ENCODE measurements at regions not wholly inside any gene's neighbourhood (a gene's known extent, or its start where the extent isn't known, plus 50 kb on each side); places are given as distances from the start of the nearest gene placed in this dataset.

DNA sequence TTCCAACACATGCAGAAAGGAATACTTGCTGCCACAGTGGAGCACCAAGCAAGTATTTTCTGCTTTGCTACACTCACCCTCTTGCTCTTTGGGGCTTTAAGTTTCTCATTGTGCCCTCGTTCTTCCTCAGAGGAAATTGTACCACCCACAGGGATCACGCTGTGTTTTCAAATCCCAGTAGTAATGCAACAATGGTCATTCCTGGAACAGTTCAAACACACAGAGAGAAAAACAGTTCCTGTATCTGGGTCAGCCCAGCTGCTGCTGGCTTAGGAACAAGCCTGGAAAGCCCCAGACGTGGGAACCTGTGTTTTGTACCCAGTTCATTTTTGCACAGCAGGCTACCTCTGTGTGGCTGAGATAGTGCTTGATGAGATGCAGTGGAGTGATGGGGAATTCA is 907.8 kb downstream of the STPG2 start:
- H3K14ac ChIP-seq (replicated peaks; ENCODE audit: low read depth, low read length): no peak overlapping the region
- no peak overlapping the region for H2BK5ac ChIP-seq (ENCODE audit: low read depth, low read length, poor library complexity, severe bottlenecking)
- no peak overlapping the region for H3K4me3 ChIP-seq (ENCODE audit: insufficient read depth, low read depth, low read length)
- H2AK5ac ChIP-seq (ENCODE audit: low read depth, low read length): no peak overlapping the region
- no peak overlapping the region for H3K27ac ChIP-seq (ENCODE audit: insufficient read depth, low read length)
- ChIA-PET POLR2A (ENCODE audit: unreplicated experiment) (no interaction called here), CTCF (no interaction called here)
- H4K20me1 ChIP-seq (ENCODE audit: insufficient read depth, low read length): no peaks in the 10 kb centered on the region
- no peaks in the 10 kb centered on the region for H3K36me3 ChIP-seq (ENCODE audit: control insufficient read depth, insufficient read depth, low read length)
- WGBS, 2 experiments (ENCODE audit: extremely low coverage in 2 of 2, insufficient read length in 1 of 2): 0% methylated on average over 1 of the region's 3 CpGs; no CpG with 5 or more reads in 1 of the 2 experiments
- no peak overlapping the region for H3K4me2 ChIP-seq (ENCODE audit: low read depth, low read length)
- no TSS peak for BruUV-seq (replicated peaks)
- no peak overlapping the region for H2AK9ac ChIP-seq (replicated peaks; ENCODE audit: low read depth, low read length, poor library complexity)
- H2AFZ ChIP-seq (replicated peaks; ENCODE audit: low read length, poor library complexity): no peak overlapping the region
- H4K91ac ChIP-seq (ENCODE audit: insufficient read depth, low read depth, low read length): no peak overlapping the region
- ATAC-seq (ENCODE audit: low read depth): no peak
- no peak overlapping the region for H2BK120ac ChIP-seq (ENCODE audit: low read depth, low read length)
- no peak overlapping the region for H4K8ac ChIP-seq (ENCODE audit: low read depth in 2 of 2, low read length in 2 of 2)
- H3K27me3 ChIP-seq (ENCODE audit: control insufficient read depth, insufficient read depth, low read length): no peaks in the 10 kb centered on the region
- in situ Hi-C loops (cut with MboI; ENCODE audit: low sequenced_read_pairs) (no loop called here), intact Hi-C loops (cut with micrococcal nuclease) (no loop called here), dilution Hi-C loops (cut with HindIII; ENCODE audit: low sequenced_read_pairs, unreplicated experiment) (no loop called here)
- H2BK15ac ChIP-seq (ENCODE audit: low read depth, low read length): no peak overlapping the region
- H3K4ac ChIP-seq (ENCODE audit: low read depth, low read length): no peak overlapping the region
- no peak overlapping the region for H3K56ac ChIP-seq (ENCODE audit: extremely low read depth, insufficient read depth, low read length)
- no peak for DNase-seq
- H3K4me1 ChIP-seq (ENCODE audit: control insufficient read depth, insufficient read depth, low read length): no peaks in the 10 kb centered on the region
- no peak overlapping the region for H3K18ac ChIP-seq (ENCODE audit: low read depth, low read length)
- no peak overlapping the region for H3K9ac ChIP-seq (ENCODE audit: low read depth, low read length)
- H3K9me3 ChIP-seq (ENCODE audit: control insufficient read depth, insufficient read depth, low read length): peaks cover 4% of the 10 kb centered on the region; the same call in 1 of the 2 replicates
- TF ChIP-seq, protein P1, sequence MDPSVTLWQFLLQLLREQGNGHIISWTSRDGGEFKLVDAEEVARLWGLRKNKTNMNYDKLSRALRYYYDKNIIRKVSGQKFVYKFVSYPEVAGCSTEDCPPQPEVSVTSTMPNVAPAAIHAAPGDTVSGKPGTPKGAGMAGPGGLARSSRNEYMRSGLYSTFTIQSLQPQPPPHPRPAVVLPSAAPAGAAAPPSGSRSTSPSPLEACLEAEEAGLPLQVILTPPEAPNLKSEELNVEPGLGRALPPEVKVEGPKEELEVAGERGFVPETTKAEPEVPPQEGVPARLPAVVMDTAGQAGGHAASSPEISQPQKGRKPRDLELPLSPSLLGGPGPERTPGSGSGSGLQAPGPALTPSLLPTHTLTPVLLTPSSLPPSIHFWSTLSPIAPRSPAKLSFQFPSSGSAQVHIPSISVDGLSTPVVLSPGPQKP (IDR thresholded peaks at IDR 0.05; ENCODE audit: borderline replicate concordance, low read depth, low read length): no peak
- TF ChIP-seq MAFK (IDR thresholded peaks at IDR 0.05; ENCODE audit: low read depth, low read length) (no peak), RFX5 (IDR thresholded peaks at IDR 0.05; ENCODE audit: low read depth, low read length) (no peak), CHD1 (IDR thresholded peaks at IDR 0.05; ENCODE audit: low read depth, low read length) (no peak)
- H3K79me1 ChIP-seq (ENCODE audit: low read depth in 1 of 2, low read length in 2 of 2): no peaks in the 10 kb centered on the region
- H3K9me1 ChIP-seq (ENCODE audit: insufficient read depth, low read length): no peaks in the 10 kb centered on the region
- H2BK20ac ChIP-seq (ENCODE audit: low read depth, low read length): no peak overlapping the region
- no peak overlapping the region for H4K5ac ChIP-seq (ENCODE audit: low read depth, low read length)
- no peak overlapping the region for H3K23ac ChIP-seq (ENCODE audit: low read depth, low read length)
